RPMI8226 (cell line): ENCODE measurements at regions not wholly inside any gene's neighbourhood (a gene's known extent, or its start where the extent isn't known, plus 50 kb on each side); places are given as distances from the start of the nearest gene placed in this dataset.
A peak's percentile ranks its signal among the peaks of the same experiment; 100 is the strongest.
"Not testable (repeated sequence)": the region's sequence is repeated elsewhere in the genome, so short reads cannot be mapped to it uniquely, and the experiment has no call there.

ENCODE experiments used
- DNase-seq: peaks from one replicate; pipeline ENCODE4 v3.0.0-alpha.2; 2015

DNA sequence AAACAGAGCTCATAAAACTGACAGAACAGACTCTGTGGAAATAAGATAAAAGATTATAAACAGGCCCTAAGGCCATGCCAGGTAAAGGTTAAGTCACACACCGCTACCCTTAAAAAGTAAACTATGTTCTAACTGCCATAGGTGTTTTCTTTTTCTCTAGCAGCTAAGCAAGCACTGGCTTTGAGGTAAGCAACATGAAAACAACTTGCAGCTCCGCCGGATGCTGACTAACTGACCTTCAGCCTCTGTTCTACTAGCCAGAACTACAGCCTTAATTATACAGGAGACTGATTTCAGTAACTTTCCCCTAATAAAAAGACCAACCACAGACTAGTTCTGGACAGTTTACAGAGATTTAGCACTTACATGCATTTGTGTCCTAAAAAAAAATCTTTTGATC lies 708.3 kb downstream of the CCSER2 start:
- no peak for DNase-seq

DNA sequence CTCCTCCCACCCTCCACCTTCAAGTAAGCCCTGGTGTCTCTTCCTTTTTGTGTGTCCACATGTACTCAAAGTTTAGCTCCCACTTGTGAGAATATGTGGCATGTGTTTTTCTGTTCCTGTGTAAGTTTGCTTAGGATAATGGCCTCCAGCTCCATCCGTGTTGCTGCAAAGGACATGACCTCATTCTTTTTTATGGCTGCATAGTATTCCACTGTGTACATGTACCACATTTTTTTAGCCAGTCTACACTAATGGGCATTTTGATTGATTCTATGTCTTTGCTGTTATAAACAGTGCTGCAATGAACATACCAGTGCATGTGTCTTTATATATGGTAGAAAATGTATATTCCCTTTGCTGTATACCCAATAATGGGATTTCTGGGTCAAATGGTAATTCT lies 710.9 kb downstream of the CCSER2 start:
- no peak for DNase-seq

- DNase-seq = no peak
These were observed 714.8 kb downstream of the CCSER2 start for GRCh38 chr10:85043207-85043606.

DNA sequence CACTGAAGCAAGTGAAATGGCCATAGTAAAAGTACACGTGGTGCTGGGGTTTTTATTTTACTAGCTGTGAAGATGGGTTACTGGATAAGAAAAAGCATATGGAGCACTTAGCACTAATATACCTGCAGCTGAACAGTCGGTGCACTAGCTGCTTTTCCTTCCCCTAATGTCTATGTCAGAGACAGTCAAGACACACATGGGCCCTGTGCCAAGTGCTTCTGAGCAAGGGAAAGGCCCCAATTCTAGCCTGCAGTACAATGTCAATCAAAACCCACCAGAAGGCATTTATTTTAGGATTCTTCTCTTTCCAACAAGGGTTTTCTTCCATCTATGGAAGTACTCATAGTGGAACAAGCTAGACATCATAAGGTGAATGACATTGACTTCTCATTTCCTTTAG lies 716.7 kb downstream of the CCSER2 start:
- no peak for DNase-seq

GRCh38 chr10:85047170-85047834 lies 718.9 kb downstream of the CCSER2 start:
- DNase-seq = peak; percentile 3

DNA sequence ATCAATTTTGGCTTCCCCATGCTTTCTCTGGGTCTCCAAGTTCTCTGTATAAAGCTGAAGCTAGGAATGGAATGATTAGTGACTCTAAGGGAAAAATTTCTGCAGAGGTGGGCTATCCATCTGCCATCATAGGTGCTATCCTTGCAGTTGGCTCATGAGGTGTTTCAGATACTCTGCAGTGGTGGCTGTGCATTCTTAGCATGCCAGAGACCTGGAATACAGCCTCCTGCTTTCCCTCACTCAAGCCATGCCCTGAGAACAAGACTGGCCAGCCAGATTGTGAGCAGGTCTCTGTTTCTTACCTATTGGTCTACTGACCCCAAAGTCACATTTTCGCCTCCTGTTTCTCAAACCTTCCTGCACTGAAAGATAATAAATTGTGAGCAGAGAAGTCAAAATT lies 719.6 kb downstream of the CCSER2 start:
- no peak for DNase-seq

GRCh38 chr10:85048644-85049043 lies 720.3 kb downstream of the CCSER2 start:
- no peak for DNase-seq

DNA sequence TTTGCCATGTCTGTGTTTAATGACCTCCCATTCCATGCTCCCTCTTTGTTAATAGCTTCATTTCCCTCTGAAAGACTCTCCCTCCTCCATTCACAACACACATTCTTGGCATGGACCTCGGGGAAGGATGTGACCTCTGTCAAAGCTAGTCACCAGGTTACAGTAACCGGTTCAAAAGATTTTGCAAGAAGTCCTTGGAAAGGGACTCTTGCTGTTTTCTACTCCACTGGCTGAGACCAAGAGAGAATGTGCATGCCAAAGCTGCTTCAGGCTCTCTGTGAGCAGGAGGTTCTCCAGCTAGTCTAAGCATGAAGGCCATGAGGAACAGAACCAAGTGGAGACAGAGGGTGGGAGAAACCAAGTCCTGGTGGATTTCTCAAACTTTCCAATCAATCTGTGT lies 732.6 kb downstream of the CCSER2 start:
- DNase-seq = no peak

GRCh38 chr10:85061401-85061800 lies 733.0 kb downstream of the CCSER2 start:
- no peak for DNase-seq

DNA sequence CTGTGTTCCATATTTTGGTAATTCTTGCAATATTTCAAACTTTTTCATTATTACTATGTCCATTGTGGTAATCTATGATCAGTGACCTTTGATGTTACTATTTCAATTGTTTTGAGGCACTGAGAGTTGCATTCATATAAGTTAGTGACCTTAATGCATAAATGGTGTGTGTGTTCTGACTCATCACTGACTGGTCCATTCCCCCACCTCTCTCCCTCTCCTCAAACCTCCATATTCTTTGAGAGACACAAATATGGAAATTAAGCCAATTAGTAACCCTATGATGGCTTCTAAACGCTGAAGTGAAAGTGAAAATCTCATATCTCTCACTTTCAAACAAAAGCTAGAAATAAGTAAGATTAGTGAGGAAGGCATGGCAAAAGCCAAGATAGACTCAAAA lies 739.6 kb downstream of the CCSER2 start:
- no peak for DNase-seq

- DNase-seq = no peak
These were observed 752.5 kb downstream of the CCSER2 start for GRCh38 chr10:85080934-85081333.

- DNase-seq = no peak
These were observed 770.6 kb downstream of the CCSER2 start for GRCh38 chr10:85098835-85099521.

DNA sequence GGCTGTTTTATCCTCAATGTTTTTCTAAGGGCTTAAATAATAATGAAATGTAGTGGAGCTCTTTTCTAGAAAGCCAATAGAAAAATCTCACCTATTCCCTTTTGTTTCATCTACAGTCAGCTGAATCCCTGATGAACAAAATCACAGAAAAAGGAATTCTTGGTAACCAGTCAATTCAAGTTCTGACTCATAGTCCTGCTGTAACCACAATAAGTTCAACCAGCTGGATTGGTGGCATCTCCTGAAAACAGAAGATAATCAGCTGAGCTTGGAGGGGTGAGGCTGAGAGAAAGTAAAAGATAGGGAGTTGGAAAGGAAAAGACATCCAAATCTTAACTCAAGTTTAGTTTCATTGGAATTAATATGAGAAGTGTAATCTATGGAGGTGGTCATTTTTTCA lies 772.1 kb downstream of the CCSER2 start:
- no peak for DNase-seq

DNA sequence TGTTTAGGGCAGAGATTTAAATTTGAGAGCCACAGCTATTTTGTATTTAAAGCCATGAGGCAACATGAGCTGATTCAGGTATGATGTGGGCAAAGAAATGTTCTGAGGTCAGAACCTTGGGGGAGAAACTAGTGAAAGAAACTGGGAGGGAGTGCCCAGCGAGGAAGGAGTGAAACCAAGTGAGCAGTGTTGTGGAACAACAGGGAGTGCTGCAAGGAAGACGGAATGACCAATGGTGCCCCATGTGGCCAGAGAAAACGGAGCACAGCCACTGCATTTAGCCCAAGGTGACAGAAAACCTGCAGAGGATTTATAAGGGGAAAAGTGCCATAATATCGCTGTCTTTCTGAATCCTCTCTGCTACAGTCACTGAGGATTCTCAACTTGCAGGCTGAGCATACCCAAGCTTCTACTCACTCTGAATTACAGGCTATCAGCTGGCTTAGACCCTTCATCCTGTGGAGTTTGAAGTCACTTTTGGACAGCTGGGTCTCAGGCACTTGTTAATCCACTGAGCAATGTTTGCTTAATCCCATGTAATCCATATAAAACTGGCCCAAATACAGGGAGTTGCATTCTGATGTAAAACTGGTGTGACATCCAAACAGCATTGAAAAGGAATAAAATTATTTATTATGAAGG lies 777.3 kb downstream of the CCSER2 start:
- DNase-seq = no peak

- DNase-seq = no peak
These were observed 782.9 kb downstream of the CCSER2 start for GRCh38 chr10:85111271-85111670.

GRCh38 chr10:85124603-85125051 lies 796.2 kb downstream of the CCSER2 start:
- no peak for DNase-seq

- no peak for DNase-seq
These were observed 808.9 kb downstream of the CCSER2 start for GRCh38 chr10:85137253-85137652.

- DNase-seq = no peak
These were observed 809.7 kb downstream of the CCSER2 start for GRCh38 chr10:85138046-85138445.

DNA sequence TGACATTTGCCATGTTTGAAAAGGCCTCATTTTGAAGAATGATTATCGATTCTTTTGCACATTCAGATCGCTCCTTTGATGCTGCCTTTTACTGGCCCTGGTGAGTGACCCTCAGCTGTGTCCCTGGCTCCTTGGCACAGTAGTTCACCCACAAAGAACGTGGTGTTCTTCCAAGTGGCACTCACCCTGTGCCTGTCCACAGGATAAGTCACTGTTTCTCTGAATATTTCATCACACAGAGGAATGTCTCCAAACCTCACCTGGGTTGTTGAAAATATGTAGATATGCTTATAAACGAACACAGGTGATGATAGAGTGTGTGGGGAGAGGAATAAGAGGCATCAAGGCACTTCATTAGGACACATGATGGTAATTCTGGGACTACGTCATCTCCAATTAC lies 810.7 kb downstream of the CCSER2 start:
- DNase-seq = no peak

GRCh38 chr10:85141520-85141919 lies 813.1 kb downstream of the CCSER2 start:
- DNase-seq = not testable (repeated sequence)

DNA sequence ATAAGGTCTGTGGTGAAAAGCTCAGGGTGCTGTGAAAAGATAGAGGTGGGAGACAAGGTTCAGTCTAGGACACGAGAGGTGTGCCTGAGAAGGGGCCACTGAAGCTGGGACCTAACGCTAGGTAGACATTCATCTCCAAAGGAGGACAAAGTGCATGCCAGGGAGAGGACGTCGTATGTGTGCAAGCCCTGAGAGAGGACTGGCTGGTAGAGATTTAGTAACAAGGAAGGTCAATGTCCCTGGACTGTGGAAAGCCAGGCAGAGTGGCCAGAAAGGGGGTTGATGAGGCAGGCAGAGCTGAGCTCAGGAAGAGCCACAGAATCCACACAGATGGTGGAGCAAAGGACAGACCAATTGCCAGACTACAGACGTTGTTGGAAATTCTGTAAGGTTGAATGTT lies 817.6 kb downstream of the CCSER2 start:
- no peak for DNase-seq

DNA sequence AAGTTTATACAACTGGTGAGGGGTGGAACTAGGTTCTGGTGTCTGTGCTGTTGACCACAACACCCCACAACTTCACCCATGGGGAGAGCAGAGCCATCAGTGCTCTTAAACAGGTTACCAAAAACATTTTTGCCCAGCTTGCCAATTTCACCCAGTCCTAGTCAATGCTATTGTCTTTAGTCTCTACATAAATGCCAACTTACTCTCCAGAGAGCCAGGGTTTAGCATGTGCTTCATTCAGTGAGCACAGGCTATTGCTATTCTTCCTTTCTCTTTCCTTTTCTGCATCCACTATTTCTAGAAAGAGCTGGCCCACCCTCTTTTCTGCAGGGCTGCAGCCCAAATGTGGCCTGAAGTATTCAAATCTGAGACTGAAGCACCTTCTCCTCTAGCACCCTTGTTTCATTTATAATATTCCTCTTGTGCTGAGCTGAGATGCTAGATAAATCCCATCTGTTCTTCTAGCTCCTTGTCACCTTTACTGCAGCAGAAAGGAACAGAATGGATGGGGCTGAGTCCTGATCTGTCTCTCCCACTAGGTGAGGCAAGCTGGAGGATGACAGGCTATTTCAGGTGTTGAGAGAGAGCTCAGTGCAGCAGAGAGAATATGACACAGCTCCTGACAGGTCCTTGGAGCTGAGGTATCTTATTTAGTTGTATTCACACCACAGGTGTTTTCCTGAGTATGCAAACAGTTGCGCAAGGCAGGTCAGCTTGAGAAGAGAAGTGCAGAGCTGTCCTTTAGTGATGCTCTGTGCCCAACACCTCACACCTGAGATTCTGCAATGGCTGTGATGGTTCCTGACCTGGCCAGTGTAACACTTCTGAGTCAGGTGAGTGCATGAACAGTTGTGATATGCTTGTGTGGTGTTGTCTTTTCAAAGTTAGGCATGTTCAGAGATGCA lies 819.2 kb downstream of the CCSER2 start:
- DNase-seq = no peak
